Fibroblast of mammary gland (primary cell): ENCODE measurements at regions not wholly inside any gene's neighbourhood (a gene's known extent, or its start where the extent isn't known, plus 50 kb on each side); places are given as distances from the start of the nearest gene placed in this dataset.

ENCODE experiments used
- DNase-seq: peaks from one replicate; pipeline ENCODE4 v3.0.0-alpha.2; 2010; ENCODE audit warnings: low read depth
- H3K4me3 ChIP-seq: 2 replicates; pipeline ENCODE4 v1.5.1; 2011; ENCODE audit warnings: low read depth, mild to moderate bottlenecking, low read length, moderate library complexity; ENCODE audit not compliant: control insufficient read depth
- TF ChIP-seq, protein P1 (sequence below): conservative IDR thresholded peaks from 2 replicates; pipeline ENCODE4 v1.5.1; 2011; ENCODE audit warnings: low read depth, low read length, inconsistent platforms; ENCODE audit not compliant: control insufficient read depth, insufficient read depth

DNA sequence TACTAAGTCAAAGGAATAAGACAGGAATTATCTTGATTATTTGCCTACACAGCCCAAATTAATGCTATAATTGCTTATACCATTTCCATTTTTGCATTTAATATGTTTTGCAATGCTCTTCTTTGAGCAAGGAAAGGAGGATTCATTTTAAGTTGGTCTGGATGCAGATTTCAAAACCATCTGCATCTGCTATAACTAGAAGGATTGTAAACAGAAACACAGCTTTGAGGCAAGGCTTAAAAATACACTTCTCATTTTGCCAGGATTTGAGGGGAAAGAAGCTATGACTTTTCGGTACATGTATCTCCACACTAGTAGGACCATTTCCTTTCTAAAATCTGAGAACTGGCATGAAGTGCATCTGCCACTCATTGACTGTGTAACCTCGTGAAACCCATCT, 95.9 kb upstream of the MTNR1B start:
- no peak overlapping the region for H3K4me3 ChIP-seq
- TF ChIP-seq, protein P1, sequence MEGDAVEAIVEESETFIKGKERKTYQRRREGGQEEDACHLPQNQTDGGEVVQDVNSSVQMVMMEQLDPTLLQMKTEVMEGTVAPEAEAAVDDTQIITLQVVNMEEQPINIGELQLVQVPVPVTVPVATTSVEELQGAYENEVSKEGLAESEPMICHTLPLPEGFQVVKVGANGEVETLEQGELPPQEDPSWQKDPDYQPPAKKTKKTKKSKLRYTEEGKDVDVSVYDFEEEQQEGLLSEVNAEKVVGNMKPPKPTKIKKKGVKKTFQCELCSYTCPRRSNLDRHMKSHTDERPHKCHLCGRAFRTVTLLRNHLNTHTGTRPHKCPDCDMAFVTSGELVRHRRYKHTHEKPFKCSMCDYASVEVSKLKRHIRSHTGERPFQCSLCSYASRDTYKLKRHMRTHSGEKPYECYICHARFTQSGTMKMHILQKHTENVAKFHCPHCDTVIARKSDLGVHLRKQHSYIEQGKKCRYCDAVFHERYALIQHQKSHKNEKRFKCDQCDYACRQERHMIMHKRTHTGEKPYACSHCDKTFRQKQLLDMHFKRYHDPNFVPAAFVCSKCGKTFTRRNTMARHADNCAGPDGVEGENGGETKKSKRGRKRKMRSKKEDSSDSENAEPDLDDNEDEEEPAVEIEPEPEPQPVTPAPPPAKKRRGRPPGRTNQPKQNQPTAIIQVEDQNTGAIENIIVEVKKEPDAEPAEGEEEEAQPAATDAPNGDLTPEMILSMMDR, result no peak
- DNase-seq, result no peak

DNA sequence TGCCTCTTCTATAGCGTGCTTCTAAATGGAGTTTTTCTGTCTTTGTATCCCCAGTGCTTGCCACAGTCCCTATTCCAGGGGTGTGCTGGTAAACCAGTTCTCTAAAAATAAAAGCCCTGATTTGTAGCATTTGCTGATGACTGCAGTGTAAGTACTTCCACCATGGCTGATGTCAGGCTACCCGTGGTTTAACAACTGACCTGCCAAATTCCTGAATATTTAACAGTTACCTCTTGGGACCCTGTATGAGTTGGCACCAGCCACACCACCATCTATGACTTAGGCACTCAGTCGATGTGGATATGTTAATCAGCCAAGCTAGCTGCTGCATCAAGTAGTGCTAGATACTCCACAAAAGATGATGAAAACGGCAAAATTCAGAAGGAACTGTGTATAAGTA, 94.0 kb upstream of the MTNR1B start:
- no peak for DNase-seq
- no peak overlapping the region for H3K4me3 ChIP-seq
- TF ChIP-seq, protein P1, result no peak

DNA sequence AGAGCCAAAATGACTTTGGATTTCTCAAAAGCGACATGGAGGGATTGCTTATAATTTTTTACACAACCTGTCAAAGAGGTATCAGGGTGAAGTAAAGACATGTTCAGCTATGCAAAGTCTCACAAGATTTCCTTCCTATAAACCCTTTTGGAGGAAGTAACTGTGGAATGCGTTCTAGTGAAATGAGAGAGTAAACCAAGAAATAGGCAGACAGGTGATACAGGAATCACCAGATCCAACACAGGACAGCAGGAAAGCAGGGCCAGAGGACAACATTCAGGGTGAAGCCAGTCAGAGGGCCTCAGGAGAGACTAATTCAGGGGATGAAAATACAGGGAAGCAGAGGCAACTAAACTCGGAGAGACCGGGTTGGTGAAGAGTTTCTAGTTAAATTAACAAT, 90.4 kb upstream of the MTNR1B start:
- DNase-seq, result no peak
- H3K4me3 ChIP-seq, result no peak overlapping the region
- TF ChIP-seq, protein P1, result no peak

DNA sequence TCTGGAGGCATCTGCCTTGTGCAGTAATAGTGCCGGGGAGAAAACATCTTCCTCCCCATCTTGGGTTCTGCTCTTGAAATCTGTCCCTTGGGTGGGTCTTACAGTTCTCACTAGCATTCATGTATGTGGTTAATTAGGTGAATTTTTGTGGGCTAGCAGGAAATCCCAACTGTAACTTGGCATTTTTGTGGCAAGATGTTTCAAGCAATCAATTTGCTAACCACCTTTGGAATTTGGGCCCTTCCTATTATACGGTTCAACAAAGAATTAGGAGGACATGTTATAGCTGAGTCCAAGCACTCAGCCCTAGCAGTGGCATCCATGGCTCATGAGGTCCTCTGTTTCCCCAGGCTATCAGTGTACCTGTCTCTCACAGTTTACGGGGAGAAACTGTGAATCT, 89.1 kb upstream of the MTNR1B start:
- no peak for DNase-seq
- no peak overlapping the region for H3K4me3 ChIP-seq
- TF ChIP-seq, protein P1, result no peak

DNA sequence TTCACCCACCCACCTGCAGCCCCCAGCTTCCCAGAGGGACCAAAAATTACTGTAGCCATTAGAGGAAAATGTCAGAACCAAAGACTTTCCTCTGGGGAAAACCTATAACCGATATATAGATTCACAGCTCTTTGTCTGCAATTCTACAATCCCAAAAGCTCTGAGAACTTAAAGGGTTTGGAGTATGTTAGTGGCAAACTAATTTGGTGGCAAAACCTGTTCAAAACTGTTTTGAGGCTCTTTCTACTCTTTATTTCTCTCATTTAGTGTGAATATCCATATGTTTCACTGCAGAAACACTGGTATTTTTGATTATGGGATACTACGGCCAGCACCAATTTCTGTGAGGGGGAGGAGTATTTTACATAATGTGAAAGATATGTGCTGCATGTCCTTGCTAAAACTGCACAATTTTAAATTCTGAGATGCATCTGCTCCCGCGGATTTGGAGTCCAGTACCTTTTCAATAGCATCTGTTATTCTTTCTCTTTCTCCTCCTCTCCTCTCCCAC, 87.5 kb upstream of the MTNR1B start:
- TF ChIP-seq, protein P1, result no peak
- H3K4me3 ChIP-seq, result no peak overlapping the region
- no peak for DNase-seq

DNA sequence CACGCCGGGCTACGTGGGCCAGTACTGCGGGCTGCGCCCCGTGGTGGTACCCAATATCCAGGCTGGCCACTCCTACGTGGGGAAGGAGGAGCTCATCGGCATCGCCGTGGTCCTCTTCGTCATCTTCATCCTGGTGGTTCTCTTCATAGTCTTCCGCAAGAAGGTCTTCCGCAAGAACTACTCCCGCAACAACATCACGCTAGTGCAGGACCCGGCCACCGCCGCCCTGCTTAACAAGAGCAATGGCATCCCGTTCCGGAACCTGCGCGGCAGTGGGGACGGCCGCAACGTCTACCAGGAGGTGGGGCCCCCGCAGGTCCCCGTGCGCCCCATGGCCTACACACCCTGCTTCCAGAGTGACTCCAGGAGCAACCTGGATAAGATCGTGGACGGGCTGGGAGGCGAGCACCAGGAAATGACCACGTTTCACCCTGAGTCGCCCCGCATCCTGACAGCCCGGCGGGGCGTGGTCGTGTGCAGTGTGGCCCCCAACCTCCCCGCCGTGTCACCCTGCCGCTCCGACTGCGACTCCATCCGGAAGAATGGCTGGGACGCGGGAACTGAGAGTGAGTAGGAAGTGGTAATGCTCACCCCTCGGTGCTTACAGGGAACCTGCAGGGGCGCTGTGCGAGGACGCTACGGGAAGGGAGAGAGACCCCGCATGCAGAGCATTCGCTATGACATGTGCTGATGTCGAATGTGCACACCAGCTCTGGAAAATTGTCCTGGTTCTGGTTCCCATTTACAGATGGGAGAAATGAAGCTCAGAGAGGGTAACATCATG, 86.4 kb upstream of the MTNR1B start:
- no peak for DNase-seq
- TF ChIP-seq, protein P1, result no peak
- H3K4me3 ChIP-seq, result no peak overlapping the region

DNA sequence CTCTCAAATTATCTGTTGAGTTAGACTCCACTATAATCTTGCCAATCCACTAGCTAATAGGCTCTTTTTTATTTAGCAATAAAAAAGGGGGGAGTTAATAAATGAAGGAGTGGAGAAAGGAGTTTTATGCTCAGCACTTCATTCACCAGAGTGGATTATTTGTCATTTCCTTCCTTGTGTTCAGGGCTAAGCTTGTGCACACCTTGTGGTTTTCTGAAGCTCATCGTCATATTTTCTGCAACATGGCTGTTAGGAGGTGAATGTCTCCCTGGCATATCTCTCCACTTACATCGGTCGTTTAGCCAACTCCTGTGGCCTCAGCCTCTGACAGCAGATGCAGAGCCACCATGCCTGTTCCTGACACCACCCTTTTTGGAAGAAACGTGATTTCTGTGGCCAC, 83.9 kb upstream of the MTNR1B start:
- no peak overlapping the region for H3K4me3 ChIP-seq
- TF ChIP-seq, protein P1, result no peak
- DNase-seq, result no peak
